ENCODE measurements at regions not wholly inside any gene's neighbourhood (a gene's known extent, or its start where the extent isn't known, plus 50 kb on each side); places are given as distances from the start of the nearest gene placed in this dataset.

DNA sequence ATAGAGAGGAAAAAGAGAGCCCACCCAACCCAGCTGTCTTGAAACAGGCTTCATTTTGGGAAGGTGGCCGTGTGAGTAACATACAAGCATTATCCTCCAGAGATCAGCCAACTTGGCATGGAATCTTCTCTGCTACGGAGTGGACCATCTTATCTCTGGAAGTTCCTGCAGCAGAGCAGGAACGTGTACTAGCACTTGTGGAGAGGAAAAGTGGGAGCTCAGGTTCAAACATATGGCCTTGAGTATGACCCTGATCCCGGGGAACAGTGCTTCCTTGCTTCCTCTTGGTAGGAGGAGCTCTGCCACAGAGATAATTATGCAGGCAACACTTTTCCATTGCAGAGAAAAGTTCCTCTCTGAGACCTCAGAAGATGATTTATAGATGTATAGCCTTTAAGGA, 490.4 kb upstream of the ACO1 start:
- TF ChIP-seq CTCF (conservative IDR thresholded peaks at IDR 0.05; ENCODE audit: low read length), result no peak
- no peak for TF ChIP-seq EZH2phosphoT487 (IDR thresholded peaks at IDR 0.05; ENCODE audit: borderline replicate concordance)

All from Loucy (cell line).